HCT116 (cell line): ENCODE measurements at regions not wholly inside any gene's neighbourhood (a gene's known extent, or its start where the extent isn't known, plus 50 kb on each side); places are given as distances from the start of the nearest gene placed in this dataset.

Experiments used
- ATAC-seq: fragments of 200-7000 bp; cut with Tn5 transposase; 2 replicates; pipeline ENCODE4 v1.9.1; 2020; ENCODE audit warnings: mild to moderate bottlenecking, moderate library complexity
- BruUV-seq: library from RNA; stranded (reverse); fragments of 400-500 nt; replicated peaks from 2 replicates; lab custom pipeline; 2021; lab: Mats Ljungman, UMichigan
- CTCF ChIA-PET: fragments of 300-600 bp; sonication (Branson Sonifier 250); formaldehyde crosslinking; loops from one replicate; lab custom pipeline; 2021; ENCODE audit warnings: antibody characterized with exemption; lab: Charles Lee
- POLR2A ChIA-PET: fragments of 300-600, 350-600 bp; sonication (Branson Sonifier 250); formaldehyde crosslinking; loops from one replicate; lab custom pipeline; 2021; ENCODE audit warnings: antibody characterized with exemption; lab: Charles Lee
- RAD21 ChIA-PET, 2 experiments: fragments of 300-600 bp; sonication (Branson Sonifier 250); formaldehyde crosslinking; loops; one replicate each; lab custom pipeline; 2023; ENCODE audit warnings: low total read pairs in 2 of 2; ENCODE audit not compliant: uncharacterized antibody in 2 of 2, unreplicated experiment in 2 of 2, low non-redundant PET in 1 of 2; lab: Charles Lee
- DNase-seq: peaks from one replicate; pipeline ENCODE4 v3.0.0-alpha.2; 2010; ENCODE audit warnings: low read depth, low spot score
- H2AFZ ChIP-seq: fragments of 200-600 bp; shearing (Covaris generic), sonication (generic); 2 replicates; pipeline ENCODE4 v1.6.1; 2017; ENCODE audit warnings: low read depth, mixed run types, mixed read lengths, antibody characterized with exemption, low read length; ENCODE audit not compliant: poor library complexity, severe bottlenecking
- H3K27ac ChIP-seq: 2 replicates; pipeline ENCODE4 v1.5.1; 2012; ENCODE audit warnings: low read depth, low read length
- H3K27me3 ChIP-seq: fragments of 200-600 bp; sonication (generic); 2 replicates; pipeline ENCODE4 v1.6.1; 2016; ENCODE audit warnings: mixed run types, low read length, mixed read lengths; ENCODE audit not compliant: insufficient read depth
- H3K36me3 ChIP-seq, 2 experiments: fragments of 200-500 bp in 1 of 2; fragments of 200-600 bp in 1 of 2; sonication (Bioruptor generic) in 1 of 2; sonication (generic) in 1 of 2; 2 replicates each; pipeline versions ENCODE4 v1.5.1 to v1.6.1; 2014 to 2016; ENCODE audit warnings: low read length in 2 of 2, inconsistent platforms in 1 of 2, mixed read lengths in 1 of 2, mixed run types in 1 of 2; ENCODE audit not compliant: insufficient read depth in 2 of 2, control insufficient read depth in 1 of 2
- H3K4me1 ChIP-seq, 2 experiments: fragments of 200-600 bp in 1 of 2; sonication (generic) in 1 of 2; 2 replicates each; pipeline versions ENCODE4 v1.5.1 to v1.6.1; 2012 to 2017; ENCODE audit warnings: low read length in 2 of 2, inconsistent platforms in 1 of 2, mild to moderate bottlenecking in 1 of 2, mixed read lengths in 1 of 2, mixed run types in 1 of 2, moderate library complexity in 1 of 2; ENCODE audit not compliant: insufficient read depth in 2 of 2, control insufficient read depth in 1 of 2
- H3K4me2 ChIP-seq: fragments of 200-600 bp; sonication (generic); 2 replicates; pipeline ENCODE4 v1.6.1; 2017; ENCODE audit warnings: mixed run types, low read length, mixed read lengths
- H3K4me3 ChIP-seq, 2 experiments: fragments of 200-600 bp in 1 of 2; sonication (generic) in 1 of 2; replicated peaks in 1 of 2; 2 replicates each; pipeline ENCODE4 v1.5.1; 2011 to 2016; ENCODE audit warnings: low read length in 2 of 2, control low read depth in 1 of 2, low read depth in 1 of 2, mild to moderate bottlenecking in 1 of 2, mixed read lengths in 1 of 2, mixed run types in 1 of 2
- H3K79me2 ChIP-seq: fragments of 200-600 bp; sonication (generic); 2 replicates; pipeline ENCODE4 v1.6.1; 2017; ENCODE audit warnings: mild to moderate bottlenecking, mixed run types, low read length, moderate library complexity, mixed read lengths; ENCODE audit not compliant: insufficient read depth
- H3K9ac ChIP-seq: fragments of 200-600 bp; sonication (generic); 2 replicates; pipeline ENCODE4 v1.6.1; 2016; ENCODE audit warnings: low read length, mixed read lengths
- H3K9me2 ChIP-seq: fragments of 200-600 bp; sonication (generic), shearing (Covaris generic); 2 replicates; pipeline ENCODE4 v1.6.1; 2017; ENCODE audit warnings: mixed run types, mild to moderate bottlenecking, moderate library complexity; ENCODE audit not compliant: insufficient read depth
- H3K9me3 ChIP-seq, 2 experiments: fragments of 200-500 bp in 1 of 2; fragments of 200-600 bp in 1 of 2; sonication (Bioruptor generic) in 1 of 2; sonication (generic) in 1 of 2; 2 replicates each; pipeline ENCODE4 v1.6.1; 2014 to 2017; ENCODE audit warnings: low read length in 2 of 2, mixed read lengths in 2 of 2, inconsistent platforms in 1 of 2, low read depth in 1 of 2, mild to moderate bottlenecking in 1 of 2, mixed run types in 1 of 2, moderate library complexity in 1 of 2; ENCODE audit not compliant: control insufficient read depth in 1 of 2, insufficient read depth in 1 of 2
- H4K20me1 ChIP-seq: fragments of 200-600 bp; sonication (generic), shearing (Covaris generic); 2 replicates; pipeline ENCODE4 v1.6.1; 2017; ENCODE audit warnings: mixed run types, mild to moderate bottlenecking, moderate library complexity; ENCODE audit not compliant: insufficient read depth
- CBX3 ChIP-seq: IDR thresholded peaks from 2 replicates; pipeline ENCODE4 v1.6.1; 2012; ENCODE audit warnings: low read depth
- CTCF ChIP-seq, 3 experiments: fragments of 200-600 bp in 1 of 3; sonication (generic) in 1 of 3; IDR thresholded peaks in 2 of 3; conservative IDR thresholded peaks in 1 of 3; 2 replicates each; pipeline ENCODE4 v1.5.1; 2012 to 2017; ENCODE audit warnings: low read depth in 2 of 3, low read length in 2 of 3, antibody characterized with exemption in 1 of 3, borderline replicate concordance in 1 of 3, control low read depth in 1 of 3, mild to moderate bottlenecking in 1 of 3, mixed read lengths in 1 of 3, mixed run types in 1 of 3, moderate library complexity in 1 of 3; ENCODE audit not compliant: insufficient read depth in 1 of 3
- FOSL1 ChIP-seq: IDR thresholded peaks from 2 replicates; pipeline ENCODE4 v1.6.1; 2012; ENCODE audit warnings: low read depth
- JUND ChIP-seq: IDR thresholded peaks from 2 replicates; pipeline ENCODE4 v1.6.1; 2012
- MAX ChIP-seq: IDR thresholded peaks from 2 replicates; pipeline ENCODE4 v1.6.1; 2012
- SP1 ChIP-seq: IDR thresholded peaks from 2 replicates; pipeline ENCODE4 v1.6.1; 2012; ENCODE audit warnings: low read depth
- TCF7L2 ChIP-seq: IDR thresholded peaks from 2 replicates; pipeline ENCODE4 v1.7.0; 2011; ENCODE audit warnings: borderline replicate concordance, inconsistent platforms; ENCODE audit not compliant: insufficient read depth, insufficient read length; ENCODE audit errors: extremely low read depth
- YY1 ChIP-seq: IDR thresholded peaks from 2 replicates; pipeline ENCODE4 v1.6.1; 2011; ENCODE audit warnings: low read length, low read depth, moderate library complexity, mild to moderate bottlenecking; ENCODE audit not compliant: insufficient replicate concordance; ENCODE audit errors: extremely low read depth
- ZBTB33 ChIP-seq: IDR thresholded peaks from 2 replicates; pipeline ENCODE4 v1.6.1; 2011; ENCODE audit warnings: mild to moderate bottlenecking, low read length, moderate library complexity; ENCODE audit not compliant: insufficient replicate concordance; ENCODE audit errors: extremely low read depth
- intact Hi-C: fragments of 100-400 bp; cut with micrococcal nuclease; formaldehyde crosslinking; loops from 2 replicates; pipeline ENCODE4 v1.10.0; 2022

GRCh38 chrY:8470249-8470648, 867.0 kb upstream of the TSPY4 start:
- POLR2A ChIA-PET = no interaction called here
- no TSS peak for BruUV-seq

More at GRCh38 chrY:8470249-8470648, 867.0 kb upstream of the TSPY4 start:
- Histone ChIP-seq H4K20me1 (no peaks in the 10 kb centered on the region), H3K9me2 (no peaks in the 10 kb centered on the region), H3K79me2 (no peaks in the 10 kb centered on the region), H3K4me1 (no peaks in the 10 kb centered on the region), H3K4me2 (no peak overlapping the region), H2AFZ (no peak overlapping the region), H3K27ac (no peak overlapping the region), H3K9ac (no peak overlapping the region), H3K4me3 (no peak overlapping the region), H3K27me3 (no peaks in the 10 kb centered on the region), H3K36me3 (no peaks in the 10 kb centered on the region), H3K9me3 (no peaks in the 10 kb centered on the region)
- ATAC-seq (no peak), DNase-seq (no peak)
- no peak for TF ChIP-seq FOSL1
- no peak for TF ChIP-seq SP1
- TF ChIP-seq MAX = no peak
- TF ChIP-seq YY1 = no peak
- no peak for TF ChIP-seq CBX3
- TF ChIP-seq TCF7L2 = no peak
- no peak for TF ChIP-seq JUND
- TF ChIP-seq CTCF (IDR thresholded peaks at IDR 0.05 in 2 of 3, conservative IDR thresholded peaks at IDR 0.05 in 1 of 3; ENCODE audit: borderline replicate concordance in 1 of 3, insufficient read depth in 1 of 3, low read depth in 2 of 3, low read length in 2 of 3) = no peak
- no peak for TF ChIP-seq ZBTB33
- CTCF ChIA-PET = no interaction called here
- RAD21 ChIA-PET = no interaction called here
- intact Hi-C loops = no loop called here
